Suppressor macrophage treated with lipopolysaccharide for 1 hour (primary cell): ENCODE measurements at regions not wholly inside any gene's neighbourhood (a gene's known extent, or its start where the extent isn't known, plus 50 kb on each side); places are given as distances from the start of the nearest gene placed in this dataset.
"Not testable (repeated sequence)": the region's sequence is repeated elsewhere in the genome, so short reads cannot be mapped to it uniquely, and the experiment has no call there.

Experiments
- DNase-seq, 3 donors: peaks; one replicate each; pipeline ENCODE4 v3.0.0-alpha.2; 2020 to 2022

DNA sequence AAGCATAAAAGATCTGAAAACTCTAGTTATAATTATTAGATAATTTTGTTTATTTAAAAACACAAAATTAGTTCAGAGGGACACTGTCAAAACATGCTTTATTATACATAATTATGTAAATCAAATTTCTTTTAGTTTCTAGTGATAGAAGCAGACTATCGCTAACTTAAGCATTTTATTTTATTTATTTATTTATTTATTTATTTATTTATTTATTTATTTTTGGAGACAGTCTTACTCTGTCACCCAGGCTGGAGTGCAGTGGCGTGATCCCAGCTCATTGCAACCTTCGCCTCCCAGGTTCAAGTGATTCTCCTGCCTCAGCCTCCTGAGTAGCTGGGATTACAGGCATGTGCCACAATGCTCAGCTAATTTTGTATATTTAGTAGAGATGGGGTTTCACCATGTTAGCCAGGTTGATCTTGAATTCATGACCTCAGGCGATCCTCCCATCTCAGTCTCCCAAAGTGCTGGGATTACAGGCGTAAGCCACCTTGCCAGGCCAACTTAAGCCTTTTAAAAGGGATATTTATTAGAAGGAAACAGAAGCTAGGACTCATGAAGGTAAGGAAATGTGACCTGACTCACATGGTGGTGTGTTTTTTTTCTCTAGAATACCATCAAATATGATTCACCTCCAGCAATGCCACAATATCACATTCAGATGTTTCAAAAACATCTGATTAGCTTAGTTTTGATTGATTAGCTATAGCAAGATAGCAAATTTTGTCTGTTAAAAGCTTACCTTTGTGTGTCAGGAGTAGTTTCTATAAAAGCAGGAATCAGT lies 1357.4 kb upstream of the ADGRL4 start:
- DNase-seq: no peak

DNA sequence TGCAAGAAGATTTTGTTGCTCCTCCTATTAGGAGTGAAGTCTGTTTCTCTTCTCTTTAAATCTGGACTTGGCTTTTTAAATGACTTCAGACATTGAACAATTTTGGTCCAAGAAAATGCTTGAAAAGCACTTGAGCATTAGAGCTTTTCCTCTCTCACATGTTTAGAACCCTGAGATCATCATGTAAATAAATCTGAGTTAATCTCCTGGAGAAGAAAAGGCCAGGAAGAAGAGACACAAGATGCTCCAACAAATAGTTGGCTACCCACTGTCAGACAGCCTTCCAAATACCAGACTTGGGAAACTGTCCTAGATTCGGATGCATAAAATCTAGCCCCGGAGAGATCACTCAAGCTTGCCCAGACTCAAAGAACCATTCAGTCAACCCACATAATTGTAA lies 1353.1 kb upstream of the ADGRL4 start:
- no peak for DNase-seq

- no peak for DNase-seq
Observed at GRCh38 chr1:80349218-80349617, 1342.7 kb upstream of the ADGRL4 start.

DNA sequence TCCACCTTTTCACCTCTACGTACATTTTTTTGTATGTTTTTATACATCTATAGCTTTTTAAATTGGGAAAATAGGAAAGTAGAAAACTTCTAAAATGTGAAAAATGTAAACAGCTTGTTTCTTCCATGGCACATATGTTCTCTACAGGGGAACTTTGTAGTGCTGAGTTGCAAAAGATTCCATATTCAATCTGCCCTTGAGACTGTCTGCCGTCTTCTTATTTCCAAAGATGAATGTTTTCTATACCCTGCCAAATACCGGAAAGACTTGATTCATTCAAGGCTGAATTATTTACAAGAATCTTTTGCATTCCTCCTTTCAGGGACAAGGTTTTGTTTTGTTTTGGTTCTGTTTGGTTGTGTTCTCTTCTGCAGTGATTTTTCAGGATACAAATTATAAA lies 1334.5 kb upstream of the ADGRL4 start:
- no peak for DNase-seq

DNA sequence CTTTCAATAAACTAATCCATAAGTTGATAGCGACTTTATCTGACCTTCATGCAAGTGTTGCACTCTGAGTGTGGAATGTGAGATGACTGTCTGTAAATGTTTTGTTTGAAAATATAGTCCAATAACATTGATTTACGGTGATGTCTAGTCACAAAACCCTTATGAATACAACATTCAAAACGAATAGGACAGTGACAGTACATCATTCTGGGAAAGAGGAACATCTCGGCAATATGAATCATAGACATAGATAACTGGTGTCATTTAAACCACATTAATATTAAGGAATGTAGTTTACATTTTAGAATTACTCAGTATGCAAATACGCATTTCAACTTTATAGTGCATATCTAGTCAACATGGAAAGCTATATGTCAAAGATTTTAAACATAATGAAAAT lies 1311.6 kb upstream of the ADGRL4 start:
- DNase-seq: no peak

- no peak for DNase-seq
Observed at GRCh38 chr1:80310703-80311245, 1304.2 kb upstream of the ADGRL4 start.

GRCh38 chr1:80305466-80305865 lies 1298.9 kb upstream of the ADGRL4 start:
- no peak for DNase-seq

DNA sequence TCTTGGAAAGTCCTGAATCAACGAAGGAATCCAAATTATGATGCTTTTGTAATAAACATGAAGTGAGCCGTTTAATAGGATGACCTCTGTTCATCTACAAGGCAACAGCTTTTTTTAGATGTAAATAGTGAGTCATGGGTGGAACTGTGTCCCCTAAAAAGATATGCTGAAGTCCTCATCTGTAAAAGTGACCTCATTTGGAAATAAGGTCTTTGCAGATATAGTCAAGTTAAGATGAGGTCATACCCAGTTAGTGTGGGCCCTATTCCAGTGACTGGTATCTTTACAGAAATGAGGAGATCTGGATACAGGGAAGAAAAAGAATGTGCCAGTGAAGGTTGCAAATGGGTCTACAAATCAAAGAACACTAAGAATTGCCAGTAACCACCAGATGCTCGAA lies 1287.3 kb upstream of the ADGRL4 start:
- no peak for DNase-seq

GRCh38 chr1:80288750-80289149 lies 1282.2 kb upstream of the ADGRL4 start:
- not testable (repeated sequence) for DNase-seq

DNA sequence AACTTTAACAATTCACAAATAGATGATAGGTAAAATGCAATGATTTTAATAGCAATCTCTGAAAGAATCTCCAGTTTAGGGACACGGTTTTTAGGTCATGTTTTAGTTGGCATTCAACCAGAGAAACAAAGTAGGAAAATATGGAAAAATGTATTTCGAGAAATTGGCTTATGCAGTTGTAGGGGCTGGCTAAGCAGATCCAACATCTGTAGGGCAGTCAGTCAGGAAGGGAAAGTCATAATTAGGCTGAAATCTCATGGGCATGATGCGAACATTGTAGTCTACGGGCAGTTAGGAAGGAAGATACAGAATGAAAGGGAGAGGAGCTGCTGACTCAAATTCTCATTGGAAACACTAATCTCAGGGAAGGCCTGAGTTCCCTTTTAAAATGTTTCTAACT lies 1276.0 kb upstream of the ADGRL4 start:
- no peak for DNase-seq

GRCh38 chr1:80278936-80279335 lies 1272.4 kb upstream of the ADGRL4 start:
- no peak for DNase-seq

DNA sequence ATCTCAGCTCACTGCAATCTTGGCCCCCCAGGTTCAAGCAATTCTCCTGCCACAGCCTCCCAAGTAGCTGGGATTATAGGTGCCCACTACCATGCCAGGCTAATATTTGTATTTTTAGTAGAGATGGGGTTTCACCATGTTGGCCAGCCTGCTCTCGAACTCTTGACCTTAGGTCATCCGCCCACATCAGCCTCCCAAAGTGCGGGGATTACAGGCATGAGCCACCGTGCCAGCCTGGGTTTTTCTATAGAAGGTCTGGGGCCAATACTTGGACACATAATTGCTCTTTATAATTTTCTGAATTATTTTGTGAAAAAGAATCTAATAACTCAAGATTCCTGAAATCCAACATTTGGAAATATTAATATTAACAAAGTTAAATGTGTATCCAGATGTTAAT lies 1267.7 kb upstream of the ADGRL4 start:
- no peak for DNase-seq

DNA sequence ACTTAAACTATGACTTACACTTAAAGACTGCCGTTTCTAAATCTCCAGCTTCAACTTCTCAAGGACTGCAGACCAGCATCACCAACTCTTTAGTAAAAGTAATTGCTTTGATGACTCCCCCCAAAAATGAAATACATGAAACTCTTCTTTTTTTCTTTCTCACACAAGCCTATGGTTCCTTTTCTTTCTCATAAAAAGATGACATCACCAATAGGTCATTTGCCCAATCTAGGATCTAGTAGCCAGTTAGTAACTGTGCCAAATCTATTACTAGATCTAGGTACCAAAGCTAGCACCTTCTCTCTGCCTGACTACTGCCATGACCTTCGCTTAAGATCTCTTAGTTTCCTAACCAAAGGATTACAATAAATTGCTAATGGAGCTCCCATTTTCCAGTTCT lies 1266.0 kb upstream of the ADGRL4 start:
- DNase-seq: no peak

GRCh38 chr1:80258659-80259058 lies 1252.1 kb upstream of the ADGRL4 start:
- DNase-seq: no peak

DNA sequence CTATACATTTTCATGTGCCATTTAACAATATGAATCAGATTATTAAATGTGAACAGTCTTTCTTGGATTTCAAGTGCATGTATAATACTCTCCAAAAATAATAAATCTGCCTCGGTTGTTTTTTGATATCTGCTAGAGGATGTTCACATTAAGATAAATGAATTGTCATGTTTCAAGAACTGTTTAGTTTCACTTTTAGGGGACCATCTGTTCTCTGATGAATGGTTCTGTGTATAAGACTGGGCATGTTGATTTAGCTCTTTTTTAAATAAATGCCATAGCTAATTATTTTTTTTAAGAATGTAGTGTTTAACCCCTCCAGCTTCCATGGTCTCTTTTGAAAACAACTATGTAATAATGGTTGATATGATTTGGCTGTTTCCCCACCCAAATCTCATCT lies 1245.1 kb upstream of the ADGRL4 start:
- DNase-seq: no peak

- no peak for DNase-seq
Observed at GRCh38 chr1:80251171-80251570, 1244.6 kb upstream of the ADGRL4 start.

GRCh38 chr1:80250573-80251168 lies 1244.1 kb upstream of the ADGRL4 start:
- no peak for DNase-seq

DNA sequence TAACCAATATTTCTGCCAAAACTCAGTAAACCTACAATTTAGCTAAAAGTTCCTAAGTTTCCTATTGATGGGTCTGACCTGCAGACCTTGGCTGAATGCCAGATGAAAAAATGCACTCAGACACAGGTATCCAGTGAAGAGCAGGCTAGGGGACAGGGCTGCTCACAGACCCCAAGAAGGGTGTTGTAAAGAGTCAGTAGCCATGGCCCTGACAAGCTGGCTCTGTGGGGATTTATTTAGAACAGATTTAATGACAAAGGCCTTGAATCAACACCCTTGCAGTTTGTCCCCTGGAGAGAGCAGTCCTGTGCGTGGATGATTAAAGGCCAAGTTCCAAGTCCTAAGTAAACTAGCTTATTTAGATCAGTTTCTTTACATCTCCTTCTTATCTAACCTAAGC lies 1243.2 kb upstream of the ADGRL4 start:
- no peak for DNase-seq

DNA sequence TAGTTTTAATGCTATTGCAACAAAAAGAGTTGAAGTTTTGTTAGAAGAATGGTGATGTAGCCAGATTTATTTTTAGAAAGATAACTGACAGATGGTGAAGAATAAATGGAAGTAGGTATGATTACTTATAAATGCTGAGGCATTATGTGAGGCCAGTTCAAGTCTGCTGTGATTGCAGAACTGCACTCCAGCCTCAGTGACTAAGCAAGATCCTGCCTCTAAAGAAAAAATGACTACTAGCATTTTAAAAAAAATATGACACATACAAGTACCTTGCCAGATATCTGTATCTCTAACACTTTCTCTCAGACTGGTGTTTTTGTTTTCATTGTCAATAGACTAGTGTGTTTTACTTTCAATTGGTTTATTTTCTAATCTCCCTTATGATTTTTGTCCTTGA lies 1242.4 kb upstream of the ADGRL4 start:
- no peak for DNase-seq

GRCh38 chr1:80245813-80246212 lies 1239.3 kb upstream of the ADGRL4 start:
- no peak for DNase-seq

DNA sequence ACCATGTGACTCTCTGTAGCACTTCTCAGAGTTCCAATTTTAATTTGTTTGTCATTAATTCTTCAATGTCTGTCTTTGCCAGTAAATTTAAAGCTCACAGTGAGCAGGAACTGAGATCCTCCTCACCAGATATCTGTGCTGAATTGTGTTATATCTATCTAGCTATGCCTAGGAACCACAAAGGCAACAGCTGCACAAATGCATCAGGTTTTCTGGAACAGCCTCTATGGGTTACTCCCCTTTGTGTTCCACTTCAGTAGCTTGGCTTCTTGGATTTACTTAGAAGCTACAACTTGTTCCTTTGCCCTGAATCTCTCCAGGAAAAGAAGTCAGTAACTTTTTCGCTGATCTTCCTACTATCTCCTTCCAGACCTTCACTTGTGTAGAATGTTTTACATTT lies 1237.8 kb upstream of the ADGRL4 start:
- no peak for DNase-seq

GRCh38 chr1:80241566-80241965 lies 1235.0 kb upstream of the ADGRL4 start:
- no peak for DNase-seq

DNA sequence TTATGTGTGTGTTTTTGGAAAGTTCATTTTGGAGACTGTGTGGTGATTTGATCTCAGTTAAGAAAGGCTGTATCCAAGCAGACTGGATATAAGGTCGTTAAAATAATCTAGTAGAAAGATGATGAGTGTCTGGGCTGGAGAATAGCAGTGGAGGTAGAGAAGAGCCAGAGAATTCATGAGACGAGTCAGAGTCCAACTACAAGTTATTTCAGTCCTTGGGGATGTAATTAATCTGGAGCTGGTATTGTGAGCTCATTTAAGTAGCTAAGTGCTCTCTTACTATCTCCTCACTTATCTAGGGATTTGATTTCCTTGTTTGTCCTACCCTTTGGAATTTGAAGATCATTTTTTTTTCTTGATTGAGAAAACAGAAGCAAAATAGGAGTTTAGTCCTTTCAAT lies 1219.0 kb upstream of the ADGRL4 start:
- DNase-seq: no peak

DNA sequence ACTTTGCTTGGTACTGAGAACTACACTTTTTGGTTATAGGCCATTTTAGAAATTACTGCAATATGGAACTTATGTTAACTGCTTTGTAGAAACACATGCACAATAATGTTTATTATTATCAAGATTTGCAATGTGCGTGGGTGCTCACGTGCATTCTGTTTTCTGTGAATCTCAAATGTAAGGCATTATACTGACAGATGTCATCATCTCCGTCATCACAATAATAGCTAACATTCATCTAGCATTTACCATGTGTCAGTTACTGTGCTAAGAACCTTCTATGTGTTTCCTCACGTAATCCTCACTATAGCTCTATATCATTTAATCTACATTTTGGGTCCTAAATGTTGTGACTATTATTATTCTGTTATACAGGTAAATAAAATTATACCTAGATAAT lies 1214.8 kb upstream of the ADGRL4 start:
- no peak for DNase-seq

DNA sequence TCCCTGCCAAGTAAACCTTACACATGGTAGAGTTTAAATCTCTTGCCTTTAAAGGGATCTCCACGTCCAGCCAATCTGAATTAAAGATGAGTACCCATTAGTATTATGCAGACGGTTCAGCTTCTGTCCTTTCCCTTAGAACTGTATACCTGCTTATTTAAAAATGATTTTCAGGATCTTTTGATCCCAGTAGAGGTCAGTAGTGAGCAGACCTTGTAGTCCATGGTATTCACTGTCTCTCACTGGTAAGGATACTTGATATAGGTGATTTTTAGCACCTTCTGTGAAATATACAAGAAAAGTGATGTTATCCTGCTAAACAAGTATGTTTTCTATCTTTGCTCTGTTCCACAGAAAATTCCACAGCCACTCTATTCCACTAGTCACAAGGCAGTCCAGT lies 1211.6 kb upstream of the ADGRL4 start:
- peak; percentile 14 to 44 (median 22) for DNase-seq
